ENCODE measurements at regions not wholly inside any gene's neighbourhood (a gene's known extent, or its start where the extent isn't known, plus 50 kb on each side); places are given as distances from the start of the nearest gene placed in this dataset.
A peak's percentile ranks its signal among the peaks of the same experiment; 100 is the strongest.

DNA sequence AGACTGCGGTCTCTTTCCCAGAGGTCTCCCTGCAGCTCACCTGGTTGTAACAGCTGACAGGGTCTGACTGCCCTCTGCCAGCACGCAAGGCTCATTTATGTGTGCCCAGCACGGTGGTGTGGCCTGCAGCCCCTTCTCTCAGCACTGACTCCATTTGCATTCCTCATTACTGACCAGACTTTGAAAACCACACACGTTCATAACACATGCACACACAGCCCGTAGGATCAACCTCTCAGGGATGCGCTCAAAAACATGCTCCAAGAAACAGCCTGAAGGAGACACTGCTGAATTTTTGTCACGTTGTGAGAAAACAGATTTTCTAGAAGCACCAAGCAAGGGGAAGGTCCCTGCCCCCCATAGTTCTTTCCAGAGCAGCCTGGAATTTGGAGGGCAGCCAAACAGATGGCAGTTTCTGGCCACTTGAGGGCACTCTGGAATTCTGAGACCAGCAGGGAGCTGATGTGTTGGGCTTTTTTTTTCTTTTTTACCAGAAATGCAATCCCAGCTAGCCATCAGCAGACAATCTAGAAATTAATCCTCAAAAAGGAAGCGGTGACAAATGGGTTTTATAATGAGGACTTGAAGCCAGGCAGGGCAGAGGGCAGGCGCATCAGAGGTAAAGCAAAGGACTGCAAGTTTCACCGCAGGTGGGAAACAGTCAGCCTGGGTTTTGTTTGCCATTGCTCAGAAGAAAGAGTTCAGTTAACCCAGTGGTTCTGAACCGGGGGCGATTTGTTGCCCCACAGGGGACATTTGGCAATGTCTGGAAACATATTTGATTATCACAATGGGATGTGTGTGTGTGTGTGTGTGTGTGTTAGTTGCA, 170.5 kb upstream of the PROK2 start:
- TF ChIP-seq POLR2A (IDR thresholded peaks at IDR 0.05) (no peak), CTCF (IDR thresholded peaks at IDR 0.05) (peak; percentile 47 to 67 (median 56)), POLR2AphosphoS5 (IDR thresholded peaks at IDR 0.05) (peak in 1 of 2 donors; percentile 26), EP300 (IDR thresholded peaks at IDR 0.05) (no peak)
- Histone ChIP-seq H3K9me3 (no peaks in the 10 kb centered on the region), H3K4me3 (no peak overlapping the region), H3K4me1 (peaks cover 4 to 7% (median 7%) of the 10 kb centered on the region in 4 donors), H3K27ac (no peak overlapping the region), H3K36me3 (no peaks in the 10 kb centered on the region), H3K27me3 (no peaks in the 10 kb centered on the region)
- 36 to 44% methylated on average over 12 of the region's 12 CpGs for WGBS, 2 donors
- ATAC-seq (ENCODE audit: low FRiP score in 2 of 2) (peak in 1 of 2 donors; percentile 80), DNase-seq (peak in 1 of 2 donors; percentile 67)

GRCh38 chr3:71951842-71952241, 166.9 kb upstream of the PROK2 start:
- Histone ChIP-seq H3K36me3 (no peaks in the 10 kb centered on the region), H3K4me3 (no peak overlapping the region), H3K4me1 (peaks cover 4 to 7% (median 7%) of the 10 kb centered on the region in 4 donors), H3K9me3 (no peaks in the 10 kb centered on the region), H3K27ac (no peak overlapping the region), H3K27me3 (no peaks in the 10 kb centered on the region)
- no peak for TF ChIP-seq EP300 (IDR thresholded peaks at IDR 0.05)
- no peak for TF ChIP-seq POLR2A (IDR thresholded peaks at IDR 0.05)
- no peak for TF ChIP-seq POLR2AphosphoS5 (IDR thresholded peaks at IDR 0.05)
- TF ChIP-seq CTCF (IDR thresholded peaks at IDR 0.05), result no peak
- DNase-seq (no peak), ATAC-seq (ENCODE audit: low FRiP score in 2 of 2) (no peak)
- WGBS, 2 donors, result 65 to 67% methylated on average over 4 of the region's 4 CpGs

DNA sequence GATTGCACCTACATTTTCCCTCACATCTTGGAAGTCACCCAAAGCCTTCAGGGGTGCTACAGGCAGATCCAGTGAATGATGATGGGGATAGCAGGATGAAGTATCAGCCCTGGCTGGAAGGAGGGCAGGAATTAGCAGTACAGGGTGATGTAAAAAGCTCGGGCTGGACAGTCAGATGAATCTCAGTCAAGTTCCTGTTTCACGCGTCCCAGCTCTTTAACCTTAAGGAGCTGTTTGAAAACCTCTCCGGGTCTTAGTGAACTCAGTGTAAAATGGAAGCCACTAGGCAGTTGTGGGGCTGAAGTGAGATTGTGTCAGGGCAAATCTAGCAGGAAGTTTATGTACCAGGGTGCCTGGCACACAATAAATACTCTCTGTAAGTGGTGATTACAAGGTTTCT, 166.4 kb upstream of the PROK2 start:
- Histone ChIP-seq H3K36me3 (no peaks in the 10 kb centered on the region), H3K27me3 (no peaks in the 10 kb centered on the region), H3K4me3 (no peak overlapping the region), H3K4me1 (peaks cover 4 to 7% (median 7%) of the 10 kb centered on the region in 4 donors), H3K27ac (no peak overlapping the region), H3K9me3 (no peaks in the 10 kb centered on the region)
- ATAC-seq (ENCODE audit: low FRiP score in 2 of 2) (no peak), DNase-seq (no peak)
- TF ChIP-seq POLR2AphosphoS5 (IDR thresholded peaks at IDR 0.05), result no peak
- no peak for TF ChIP-seq EP300 (IDR thresholded peaks at IDR 0.05)
- TF ChIP-seq POLR2A (IDR thresholded peaks at IDR 0.05), result no peak
- no peak for TF ChIP-seq CTCF (IDR thresholded peaks at IDR 0.05)
- 48 to 73% methylated on average over 4 of the region's 4 CpGs for WGBS, 2 donors

DNA sequence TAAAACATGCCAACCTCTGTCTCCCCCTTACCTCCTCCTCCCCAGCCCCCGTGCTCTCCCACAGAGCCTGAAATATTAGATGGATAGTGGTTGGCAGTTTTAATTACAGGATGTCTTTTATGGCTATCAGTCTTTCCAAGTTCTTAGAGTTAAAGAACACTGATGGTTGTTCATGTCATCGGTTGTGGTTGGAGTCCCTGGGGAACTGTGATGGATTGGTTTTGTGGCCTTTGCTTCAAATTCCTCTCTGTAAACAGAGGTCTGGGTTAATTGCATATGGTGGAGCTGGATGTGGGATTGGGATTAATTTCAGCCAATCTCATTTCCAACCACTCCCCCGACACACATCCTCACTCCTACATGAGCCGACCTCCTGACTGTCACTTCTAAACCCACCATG, 164.5 kb upstream of the PROK2 start:
- Histone ChIP-seq H3K9me3 (no peaks in the 10 kb centered on the region), H3K36me3 (no peaks in the 10 kb centered on the region), H3K4me3 (no peak overlapping the region), H3K27ac (no peak overlapping the region), H3K4me1 (no peaks in the 10 kb centered on the region), H3K27me3 (no peaks in the 10 kb centered on the region)
- WGBS, 2 donors, result 78 to 88% methylated on average over 4 of the region's 4 CpGs
- no peak for DNase-seq
- no peak for ATAC-seq (ENCODE audit: low FRiP score in 2 of 2)
- no peak for TF ChIP-seq EP300 (IDR thresholded peaks at IDR 0.05)
- no peak for TF ChIP-seq POLR2A (IDR thresholded peaks at IDR 0.05)
- no peak for TF ChIP-seq CTCF (IDR thresholded peaks at IDR 0.05)
- TF ChIP-seq POLR2AphosphoS5 (IDR thresholded peaks at IDR 0.05), result no peak
